GM13976 (cell line): ENCODE measurements at regions not wholly inside any gene's neighbourhood (a gene's known extent, or its start where the extent isn't known, plus 50 kb on each side); places are given as distances from the start of the nearest gene placed in this dataset.

Experiments used
- DNase-seq: peaks from one replicate; pipeline ENCODE4 v3.0.0; 2012; ENCODE audit warnings: low spot score
- CTCF ChIP-seq: IDR thresholded peaks from 2 replicates; pipeline ENCODE4 v1.5.1; 2012; ENCODE audit warnings: borderline replicate concordance, mild to moderate bottlenecking; ENCODE audit not compliant: insufficient read depth; ENCODE audit errors: extremely low read depth, missing control alignments, control extremely low read depth
- in situ Hi-C: fragments of 300-500 bp; cut with MboI; formaldehyde crosslinking; loops from one replicate; pipeline ENCODE4 v1.12.0; 2022; ENCODE audit warnings: low sequenced_read_pairs, mixed read lengths, inconsistent platforms; ENCODE audit not compliant: unreplicated experiment

GRCh38 chr6:121912905-121913304 lies 477.5 kb downstream of the GJA1 start:
- DNase-seq = no peak
- in situ Hi-C loops = no loop called here
- no peak for TF ChIP-seq CTCF

- in situ Hi-C loops = no loop called here
- no peak for DNase-seq
- no peak for TF ChIP-seq CTCF
These were observed 481.9 kb downstream of the GJA1 start for GRCh38 chr6:121917263-121917829.

GRCh38 chr6:121917834-121918559 lies 481.5 kb upstream of the HSF2 start:
- no peak for DNase-seq
- no peak for TF ChIP-seq CTCF

GRCh38 chr6:121920616-121921015 lies 478.8 kb upstream of the HSF2 start:
- in situ Hi-C loops = no loop called here
- no peak for TF ChIP-seq CTCF

More at GRCh38 chr6:121917834-121918559, 481.5 kb upstream of the HSF2 start:
- in situ Hi-C loops = no loop called here

GRCh38 chr6:121925024-121925423 lies 474.4 kb upstream of the HSF2 start:
- no peak for DNase-seq
- no peak for TF ChIP-seq CTCF
- in situ Hi-C loops = no loop called here

More at GRCh38 chr6:121920616-121921015, 478.8 kb upstream of the HSF2 start:
- no peak for DNase-seq

- no peak for TF ChIP-seq CTCF
- in situ Hi-C loops = no loop called here
- DNase-seq = no peak
These were observed 473.8 kb upstream of the HSF2 start for GRCh38 chr6:121925534-121926255.
